ENCODE measurements at regions not wholly inside any gene's neighbourhood (a gene's known extent, or its start where the extent isn't known, plus 50 kb on each side); places are given as distances from the start of the nearest gene placed in this dataset.
"Not testable (repeated sequence)": the region's sequence is repeated elsewhere in the genome, so short reads cannot be mapped to it uniquely, and the experiment has no call there.

DNA sequence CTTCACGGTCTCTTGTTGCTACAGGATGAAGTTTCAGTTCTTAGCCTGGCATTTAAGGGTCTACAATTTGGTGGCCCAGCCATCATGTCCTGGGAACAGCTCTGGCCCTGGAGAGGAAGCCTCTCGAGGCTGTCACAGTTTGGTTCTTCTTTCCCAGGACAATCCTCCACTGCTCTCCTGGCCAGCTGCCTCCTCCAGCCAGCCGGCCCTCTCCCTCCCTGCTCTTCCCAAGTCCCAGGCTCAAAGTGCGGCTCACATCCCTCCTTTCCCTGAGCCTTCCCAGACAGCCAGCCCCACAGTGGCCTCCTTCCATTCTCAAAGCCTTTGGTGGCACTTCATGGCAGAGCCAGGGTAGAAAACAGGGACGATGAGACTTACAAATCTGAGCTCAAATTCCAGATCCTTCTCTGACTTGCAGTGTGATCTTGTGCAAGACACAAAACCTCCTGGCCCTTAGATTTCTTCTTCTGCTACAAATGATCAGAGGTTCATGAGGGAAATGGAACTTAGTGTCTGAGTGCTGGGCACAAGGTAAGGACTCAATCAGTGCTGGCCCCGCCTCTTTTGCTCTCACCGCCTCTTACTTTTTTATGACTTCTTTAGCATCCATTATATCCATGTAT lies 223.8 kb upstream of the ECI2 start:
- no peak overlapping the region for H3K27ac ChIP-seq
- TF ChIP-seq, protein P1, sequence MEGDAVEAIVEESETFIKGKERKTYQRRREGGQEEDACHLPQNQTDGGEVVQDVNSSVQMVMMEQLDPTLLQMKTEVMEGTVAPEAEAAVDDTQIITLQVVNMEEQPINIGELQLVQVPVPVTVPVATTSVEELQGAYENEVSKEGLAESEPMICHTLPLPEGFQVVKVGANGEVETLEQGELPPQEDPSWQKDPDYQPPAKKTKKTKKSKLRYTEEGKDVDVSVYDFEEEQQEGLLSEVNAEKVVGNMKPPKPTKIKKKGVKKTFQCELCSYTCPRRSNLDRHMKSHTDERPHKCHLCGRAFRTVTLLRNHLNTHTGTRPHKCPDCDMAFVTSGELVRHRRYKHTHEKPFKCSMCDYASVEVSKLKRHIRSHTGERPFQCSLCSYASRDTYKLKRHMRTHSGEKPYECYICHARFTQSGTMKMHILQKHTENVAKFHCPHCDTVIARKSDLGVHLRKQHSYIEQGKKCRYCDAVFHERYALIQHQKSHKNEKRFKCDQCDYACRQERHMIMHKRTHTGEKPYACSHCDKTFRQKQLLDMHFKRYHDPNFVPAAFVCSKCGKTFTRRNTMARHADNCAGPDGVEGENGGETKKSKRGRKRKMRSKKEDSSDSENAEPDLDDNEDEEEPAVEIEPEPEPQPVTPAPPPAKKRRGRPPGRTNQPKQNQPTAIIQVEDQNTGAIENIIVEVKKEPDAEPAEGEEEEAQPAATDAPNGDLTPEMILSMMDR (conservative IDR thresholded peaks at IDR 0.05): no peak

DNA sequence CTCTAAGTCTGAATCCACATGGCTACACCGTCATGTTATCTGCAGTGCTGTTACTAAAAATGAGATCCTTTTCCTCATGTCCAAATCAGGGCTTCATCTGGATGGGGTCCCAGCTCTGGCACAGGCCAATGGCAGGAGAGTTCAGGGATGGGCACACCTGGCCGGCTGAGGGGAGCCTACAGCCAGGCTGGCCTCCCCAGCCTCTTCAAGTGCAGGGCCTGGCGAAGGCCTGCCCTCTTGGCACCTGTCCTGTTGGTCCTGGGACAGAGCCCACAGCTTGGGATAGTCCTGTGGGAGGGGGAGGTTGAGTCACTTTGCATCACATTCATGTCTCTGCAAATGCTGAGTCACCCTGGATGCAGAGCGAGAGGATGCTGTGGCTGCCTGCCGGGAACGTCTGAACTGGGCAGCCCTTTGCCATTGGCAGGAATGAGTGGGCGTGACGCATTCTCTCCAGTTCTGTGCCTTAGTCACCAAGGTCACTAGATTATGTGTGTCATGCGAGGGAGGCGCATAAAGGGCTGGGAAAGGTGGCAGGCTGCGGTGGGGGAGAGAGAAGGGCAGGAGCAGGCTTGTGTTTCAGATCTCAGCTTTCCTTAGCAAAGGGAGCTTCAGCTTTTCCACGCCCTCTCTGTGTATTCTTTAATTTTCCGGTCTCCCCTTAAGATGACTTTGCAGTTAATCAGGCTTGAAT lies 223.2 kb upstream of the ECI2 start:
- no peak overlapping the region for H3K27ac ChIP-seq
- TF ChIP-seq, protein P1 (conservative IDR thresholded peaks at IDR 0.05): no peak

DNA sequence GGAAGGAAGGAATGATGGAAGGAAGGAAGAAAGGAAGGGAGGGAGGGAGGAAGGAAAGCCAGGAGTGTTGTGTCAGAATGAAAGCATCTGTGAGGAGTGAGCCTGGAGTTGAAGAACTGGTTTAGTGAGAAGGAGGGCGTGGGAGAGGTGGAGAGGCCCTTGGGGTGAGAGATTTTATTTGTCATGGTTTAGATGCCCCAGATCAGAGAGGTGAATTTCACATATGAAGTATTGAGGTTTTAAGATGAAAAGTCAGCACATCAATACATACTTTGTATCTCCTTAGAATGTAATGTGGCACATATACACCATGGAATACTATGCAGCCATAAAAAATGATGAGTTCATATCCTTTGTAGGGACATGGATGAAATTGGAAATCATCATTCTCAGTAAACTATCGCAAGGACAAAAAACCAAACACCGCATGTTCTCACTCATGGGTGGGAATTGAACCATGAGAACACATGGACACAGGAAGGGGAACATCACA lies 222.3 kb upstream of the ECI2 start:
- not testable (repeated sequence) for H3K27ac ChIP-seq

DNA sequence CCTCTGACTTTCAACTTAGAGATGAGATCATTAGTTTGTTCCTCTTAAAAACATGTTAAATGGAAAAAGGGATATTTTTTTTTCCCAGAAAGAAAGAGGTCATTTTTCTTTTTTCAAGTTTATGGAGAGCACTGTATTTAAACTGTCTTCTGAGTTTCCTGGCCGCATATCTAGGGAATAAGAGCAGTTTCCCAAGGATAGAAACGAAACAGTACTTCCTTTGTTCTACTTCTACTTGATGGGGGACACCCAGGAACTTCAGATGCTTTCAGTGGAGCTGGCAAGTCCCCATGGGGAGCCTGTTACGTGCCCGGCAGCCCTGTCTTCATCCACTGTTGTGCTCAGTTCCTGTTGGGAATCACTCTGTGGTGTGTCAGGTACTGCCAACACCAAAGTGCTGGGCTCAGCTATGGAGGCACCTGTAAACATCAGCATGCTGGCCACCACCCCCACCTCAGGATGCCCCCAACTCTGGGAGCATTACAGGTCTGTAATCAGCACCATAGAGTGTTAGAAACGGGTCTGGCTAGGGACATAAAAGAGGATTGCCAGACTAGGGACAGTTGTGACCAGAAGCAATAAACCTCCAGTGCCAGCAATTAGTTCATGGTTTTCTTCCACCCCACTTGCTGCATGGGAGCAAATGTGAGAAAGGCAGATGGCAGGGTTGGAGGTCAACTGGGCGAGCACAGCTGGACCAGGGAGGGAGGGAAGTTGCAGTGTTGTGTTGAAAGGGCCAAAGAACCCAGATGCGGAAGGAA lies 221.7 kb upstream of the ECI2 start:
- H3K27ac ChIP-seq: no peak overlapping the region
- TF ChIP-seq, protein P1 (conservative IDR thresholded peaks at IDR 0.05): no peak

DNA sequence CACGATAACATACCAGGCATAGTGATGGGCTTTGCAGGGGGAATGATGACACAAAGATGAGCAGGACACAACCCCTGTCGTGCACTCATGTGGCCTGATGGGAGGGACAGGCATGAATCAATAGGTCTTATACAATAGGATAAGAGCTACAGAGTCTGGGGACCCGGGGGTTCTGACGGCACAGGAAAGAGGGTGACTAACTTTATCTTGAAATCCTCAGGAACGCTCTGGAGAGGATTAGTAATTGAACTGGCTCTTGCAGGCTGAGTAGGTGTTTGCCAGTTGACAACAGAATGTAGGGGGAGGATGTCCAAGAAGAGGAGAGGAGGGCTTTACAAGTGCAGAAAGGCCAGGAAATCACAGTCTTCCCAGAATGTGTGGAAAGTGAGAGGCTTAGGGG lies 219.9 kb upstream of the ECI2 start:
- H3K27ac ChIP-seq: no peak overlapping the region
- TF ChIP-seq, protein P1 (conservative IDR thresholded peaks at IDR 0.05): no peak

DNA sequence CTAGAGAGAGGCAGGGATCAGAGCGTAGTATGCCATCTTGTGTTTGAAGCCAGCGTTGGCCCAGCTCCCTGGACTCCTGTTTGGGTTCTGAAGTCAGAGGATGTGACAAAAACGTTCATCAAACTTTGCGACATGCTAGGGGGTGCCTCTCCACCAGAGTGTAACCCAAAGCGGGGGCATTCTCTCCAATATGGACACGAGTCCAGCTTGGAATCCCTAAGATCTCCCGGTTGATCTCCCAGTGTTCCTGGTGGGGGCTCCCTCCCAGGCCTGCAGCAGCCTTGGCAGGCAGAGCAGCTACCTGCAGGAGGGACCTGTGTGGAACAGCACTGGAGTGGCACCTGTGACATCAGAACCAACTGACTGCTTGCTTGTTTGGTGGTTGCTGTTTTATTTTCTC lies 218.8 kb upstream of the ECI2 start:
- TF ChIP-seq, protein P1 (conservative IDR thresholded peaks at IDR 0.05): no peak
- no peak overlapping the region for H3K27ac ChIP-seq

DNA sequence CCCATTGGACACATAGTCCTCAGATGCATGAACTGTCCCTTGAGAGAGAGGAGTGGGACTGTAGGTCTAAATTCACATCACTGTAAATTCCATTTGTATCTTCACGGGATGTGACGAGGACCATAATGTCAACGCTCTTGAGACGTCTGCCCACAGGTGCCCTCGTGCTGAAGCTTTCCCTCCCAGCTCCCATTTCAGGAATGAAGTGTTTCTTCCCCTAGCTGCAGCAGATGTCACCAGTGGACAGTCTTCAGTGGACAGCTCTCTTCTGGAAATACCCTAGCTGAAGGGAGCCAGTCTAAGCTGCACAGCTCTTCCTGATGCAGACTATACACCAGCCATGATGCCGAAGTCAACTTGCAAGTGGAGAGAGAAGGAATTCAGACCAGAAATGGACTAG lies 217.4 kb upstream of the ECI2 start:
- TF ChIP-seq, protein P1 (conservative IDR thresholded peaks at IDR 0.05): no peak
- H3K27ac ChIP-seq: no peak overlapping the region

Measured in VCaP (cell line).